HTR-8/SVneo (cell line): ENCODE measurements at regions not wholly inside any gene's neighbourhood (a gene's known extent, or its start where the extent isn't known, plus 50 kb on each side); places are given as distances from the start of the nearest gene placed in this dataset.

Experiments used
- DNase-seq: peaks from one replicate; pipeline ENCODE4 v3.0.0; 2011; ENCODE audit warnings: low spot score, mixed read lengths; ENCODE audit not compliant: insufficient read length
- FAIRE-seq: peaks from 2 replicates; lab custom pipeline; 2011; peaks lifted over from hg19 to GRCh38; lab: Jason Lieb, UNC

DNA sequence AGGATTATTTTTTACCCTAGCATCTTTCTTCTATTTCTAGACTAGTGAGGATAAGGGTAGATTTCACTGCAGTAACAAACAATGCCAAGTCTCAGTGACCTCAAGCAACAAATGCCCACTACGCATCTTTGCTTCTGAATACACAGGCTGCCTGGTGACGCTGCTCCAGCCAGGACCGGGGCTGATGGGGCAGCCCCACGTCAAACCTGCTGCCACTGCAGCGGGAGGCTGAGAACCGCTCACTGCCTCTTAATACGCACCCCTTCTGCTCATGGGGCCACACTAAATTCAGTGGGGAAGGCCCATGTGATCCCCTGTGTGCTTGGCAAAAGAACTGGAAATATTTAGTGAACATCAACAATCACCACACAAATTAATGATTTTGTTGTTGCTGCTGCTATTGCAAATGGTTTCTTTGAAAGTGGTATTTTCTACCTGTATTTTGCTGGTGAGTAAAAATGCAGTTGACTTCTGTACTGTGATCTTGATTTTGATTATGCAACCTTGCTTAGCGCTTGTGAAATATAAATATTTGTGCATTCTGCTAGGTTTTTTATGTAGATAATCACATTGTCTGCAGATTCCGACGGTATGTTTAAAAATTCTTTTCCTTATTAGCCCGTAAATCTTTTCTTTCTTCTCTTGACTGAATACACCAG is 139.5 kb upstream of the SPACA7 start:
- FAIRE-seq, result no peak
- DNase-seq, result no peak

DNA sequence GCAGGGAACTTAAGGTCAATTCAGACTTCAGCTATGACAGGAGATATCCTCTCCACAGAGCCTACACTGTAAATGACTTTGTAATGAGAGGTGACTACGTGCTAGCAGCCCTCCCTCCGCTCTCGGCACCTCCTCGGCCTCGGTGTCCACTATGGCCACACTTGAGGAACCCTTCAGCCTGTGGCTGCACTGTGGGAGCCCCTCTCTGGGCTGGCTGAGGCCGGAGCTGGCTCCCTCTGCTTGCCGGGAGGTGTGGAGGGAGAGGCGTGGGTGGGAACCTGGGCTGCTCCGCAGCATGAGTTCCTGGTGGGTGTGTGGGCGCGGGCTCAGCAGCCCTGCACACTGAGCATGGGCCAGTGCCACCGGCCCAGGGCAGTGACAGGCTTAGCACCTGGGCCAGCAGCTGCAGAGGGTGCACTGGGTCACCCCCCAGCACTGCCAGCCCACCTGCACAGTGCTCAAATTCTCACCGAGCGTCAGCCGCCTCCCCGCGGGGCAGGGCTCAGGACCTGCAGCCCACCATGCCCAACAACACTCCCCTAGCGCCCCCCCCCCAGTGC is 137.6 kb upstream of the SPACA7 start:
- FAIRE-seq (no peak), DNase-seq (no peak)

DNA sequence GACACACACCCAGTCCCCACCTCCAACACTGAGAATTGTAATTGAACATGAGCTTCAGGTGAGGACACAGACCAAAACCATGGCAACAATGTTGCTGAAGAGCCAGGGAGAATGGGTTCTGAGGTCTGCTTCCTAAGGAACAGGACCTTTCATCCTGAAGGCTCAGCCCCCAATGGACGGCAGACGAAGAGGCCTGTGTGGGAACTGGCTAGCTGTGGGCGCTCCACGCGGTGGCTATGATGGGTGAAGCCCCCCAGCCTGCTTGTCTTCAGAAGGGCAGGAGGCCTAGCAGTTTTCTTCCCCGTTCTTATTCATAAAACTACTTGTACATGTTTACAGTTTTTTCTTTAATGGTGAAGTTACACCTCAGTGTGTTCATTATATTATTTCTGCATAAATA is 136.1 kb upstream of the SPACA7 start:
- DNase-seq, result no peak
- FAIRE-seq, result no peak

DNA sequence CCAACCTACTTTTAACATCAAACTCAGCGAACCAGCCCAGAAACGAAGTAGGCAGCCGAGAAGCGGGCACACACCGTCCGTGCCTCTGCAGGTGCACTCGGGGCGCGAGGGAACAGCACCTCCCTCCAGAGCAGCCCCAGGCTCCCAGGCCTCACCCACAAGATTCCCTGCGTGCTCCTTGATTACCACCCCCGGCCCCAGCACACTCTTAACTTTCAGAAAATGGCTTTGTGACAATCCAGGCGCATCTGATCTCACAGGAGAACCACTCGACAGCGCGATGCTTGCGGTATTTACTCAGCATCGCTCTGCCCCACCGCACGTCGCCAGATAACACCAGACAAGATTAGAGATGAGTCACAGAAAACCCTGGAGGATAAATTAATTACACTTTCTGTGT is 134.9 kb upstream of the SPACA7 start:
- no peak for FAIRE-seq
- no peak for DNase-seq

DNA sequence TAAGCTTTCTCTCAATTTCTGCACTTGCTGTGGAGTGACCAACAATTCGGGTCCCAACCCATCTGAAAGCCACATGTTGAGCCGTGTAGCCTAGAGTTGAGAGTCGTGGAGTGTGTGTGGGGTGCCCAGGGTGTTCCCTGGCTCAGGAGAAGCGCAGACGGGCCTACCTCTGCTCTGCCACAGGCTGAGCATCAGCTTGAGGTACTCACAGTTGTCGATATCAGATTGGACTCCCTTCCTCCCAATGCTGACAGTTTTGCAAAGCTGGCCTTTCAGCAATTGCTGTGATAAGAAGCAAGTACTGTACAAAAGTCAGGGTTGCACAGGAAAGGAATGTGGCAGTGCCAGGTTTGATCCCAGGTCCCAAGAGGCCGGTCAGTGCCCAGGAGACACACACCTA is 133.4 kb upstream of the SPACA7 start:
- no peak for DNase-seq
- FAIRE-seq, result no peak

DNA sequence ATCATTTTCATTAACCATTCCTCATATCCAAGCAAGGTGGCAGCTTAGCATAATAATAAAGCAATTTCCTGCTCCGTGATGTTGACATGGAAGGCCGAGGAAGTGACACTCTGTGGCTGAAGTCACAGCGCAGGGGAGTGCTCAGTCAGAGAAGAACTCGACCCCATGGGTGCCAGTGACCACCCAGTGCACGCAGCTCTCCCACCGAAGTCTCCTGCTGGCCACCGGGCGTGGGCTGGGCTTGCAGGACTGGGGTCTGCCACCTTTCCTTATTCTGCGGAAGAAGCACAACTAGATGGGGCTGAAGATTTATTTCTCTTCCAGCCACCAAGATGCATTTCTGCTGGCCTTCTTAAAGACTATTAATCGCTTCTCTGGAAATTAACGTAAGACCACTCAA is 132.1 kb upstream of the SPACA7 start:
- no peak for DNase-seq
- no peak for FAIRE-seq

DNA sequence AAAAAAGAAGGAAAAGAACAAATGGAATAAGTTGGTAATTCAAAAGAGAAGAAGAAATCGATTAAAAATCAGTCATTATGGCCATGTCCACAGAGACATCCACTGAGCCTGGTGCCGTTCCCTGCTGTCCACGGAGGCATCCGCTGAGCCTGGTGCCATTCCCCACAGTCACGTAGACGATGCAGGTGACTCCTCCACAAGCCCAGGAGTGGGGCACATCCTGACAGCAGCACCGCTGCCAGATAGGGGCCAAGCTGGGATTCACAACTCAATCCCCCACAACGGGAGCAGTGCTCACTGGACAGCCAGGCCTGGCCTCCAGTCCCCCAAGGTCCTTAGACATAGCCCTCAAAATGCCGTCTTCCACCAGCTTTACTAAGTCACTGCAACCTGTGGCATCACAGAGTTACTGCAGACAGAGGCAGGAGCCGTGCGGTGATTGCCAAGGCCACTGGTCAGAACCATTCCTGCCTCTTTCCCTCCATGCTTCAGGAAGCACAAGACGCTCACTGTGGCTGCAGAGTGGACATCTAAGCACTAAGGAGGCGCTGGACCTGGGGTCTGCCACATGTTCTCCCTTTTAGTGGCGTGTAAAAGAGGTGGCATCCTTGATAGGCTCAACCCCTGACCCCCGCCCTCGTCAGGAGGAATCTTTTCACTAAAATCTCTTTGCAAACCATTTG is 131.5 kb upstream of the SPACA7 start:
- DNase-seq (no peak), FAIRE-seq (no peak)

DNA sequence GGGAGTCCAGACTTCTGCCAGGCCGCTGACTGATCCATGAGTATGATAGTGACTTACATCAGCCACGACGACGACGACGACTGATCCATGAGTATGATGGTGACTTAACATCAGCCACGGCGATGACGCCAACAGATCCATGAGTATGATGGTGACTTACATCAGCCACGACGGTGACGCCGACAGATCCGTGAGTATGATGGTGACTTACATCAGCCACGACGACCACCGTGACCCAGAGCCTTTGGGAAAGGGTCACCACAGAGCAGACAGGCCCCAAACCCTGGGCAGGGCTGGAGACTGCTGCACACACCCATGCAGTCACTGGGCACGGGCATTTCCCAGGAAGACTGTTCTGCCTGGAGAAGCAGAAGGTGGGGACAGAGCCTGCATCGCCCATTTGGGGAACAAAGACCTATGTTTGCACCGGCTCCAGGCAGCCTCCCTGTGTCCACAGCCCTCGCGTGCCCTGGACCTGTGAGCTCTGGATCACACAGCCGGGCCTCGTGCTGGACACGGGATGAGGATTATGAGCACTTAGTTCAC is 130.9 kb upstream of the SPACA7 start:
- no peak for FAIRE-seq
- DNase-seq, result no peak

DNA sequence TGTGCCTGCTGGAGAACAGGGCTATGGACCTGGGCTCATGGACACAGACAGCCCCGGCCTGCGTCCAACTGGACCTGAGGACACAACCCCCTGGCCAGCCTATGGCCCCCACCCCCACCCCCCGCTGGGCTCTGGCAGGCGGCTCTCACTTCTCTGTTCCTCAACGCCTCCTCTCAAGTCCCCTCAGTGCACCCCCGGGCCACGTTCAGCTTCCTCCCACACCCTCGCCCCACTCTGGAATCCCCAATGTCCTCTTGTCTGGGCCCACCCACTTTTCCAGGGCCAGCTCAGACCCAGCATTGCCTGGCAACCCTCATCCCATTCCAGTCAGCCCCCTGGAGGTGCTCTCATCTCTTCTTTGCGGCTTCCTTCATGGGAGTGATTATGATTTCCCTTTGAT is 130.2 kb upstream of the SPACA7 start:
- DNase-seq (no peak), FAIRE-seq (no peak)

DNA sequence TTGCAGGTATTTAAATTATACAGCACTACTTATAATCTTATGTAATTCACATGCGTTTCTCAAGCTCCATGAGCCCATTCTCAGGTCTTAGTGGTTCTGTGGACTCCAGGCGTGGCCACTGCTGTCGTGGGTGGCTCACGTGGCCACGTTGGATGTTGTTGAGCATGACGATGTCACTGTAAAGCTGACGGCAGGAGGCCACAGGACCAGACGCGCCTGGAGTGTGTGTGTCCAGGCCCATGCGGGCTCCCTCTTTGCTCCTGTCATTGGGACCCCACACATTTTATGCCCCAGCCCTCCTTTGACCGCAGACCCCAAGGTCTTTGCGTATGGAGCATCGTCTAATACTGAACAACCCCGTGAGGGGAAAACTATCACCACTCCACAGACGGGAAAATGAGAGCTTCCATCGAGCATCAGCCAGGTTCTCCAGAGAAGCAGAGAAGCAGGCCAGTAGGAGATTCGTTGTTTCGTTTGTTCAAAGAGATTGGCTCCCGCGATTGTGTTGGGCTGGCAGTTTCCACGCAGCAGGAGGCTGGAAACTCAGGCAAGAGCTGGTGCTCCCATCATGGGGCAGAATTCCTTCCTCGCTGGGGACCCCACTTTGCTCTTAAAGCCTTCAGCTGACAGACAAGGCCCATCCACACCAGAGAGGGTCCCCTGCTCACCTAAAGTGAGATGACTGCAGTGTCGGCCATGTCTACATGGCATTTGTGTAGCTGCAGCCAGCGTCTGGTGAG is 129.3 kb upstream of the SPACA7 start:
- FAIRE-seq (no peak), DNase-seq (no peak)

DNA sequence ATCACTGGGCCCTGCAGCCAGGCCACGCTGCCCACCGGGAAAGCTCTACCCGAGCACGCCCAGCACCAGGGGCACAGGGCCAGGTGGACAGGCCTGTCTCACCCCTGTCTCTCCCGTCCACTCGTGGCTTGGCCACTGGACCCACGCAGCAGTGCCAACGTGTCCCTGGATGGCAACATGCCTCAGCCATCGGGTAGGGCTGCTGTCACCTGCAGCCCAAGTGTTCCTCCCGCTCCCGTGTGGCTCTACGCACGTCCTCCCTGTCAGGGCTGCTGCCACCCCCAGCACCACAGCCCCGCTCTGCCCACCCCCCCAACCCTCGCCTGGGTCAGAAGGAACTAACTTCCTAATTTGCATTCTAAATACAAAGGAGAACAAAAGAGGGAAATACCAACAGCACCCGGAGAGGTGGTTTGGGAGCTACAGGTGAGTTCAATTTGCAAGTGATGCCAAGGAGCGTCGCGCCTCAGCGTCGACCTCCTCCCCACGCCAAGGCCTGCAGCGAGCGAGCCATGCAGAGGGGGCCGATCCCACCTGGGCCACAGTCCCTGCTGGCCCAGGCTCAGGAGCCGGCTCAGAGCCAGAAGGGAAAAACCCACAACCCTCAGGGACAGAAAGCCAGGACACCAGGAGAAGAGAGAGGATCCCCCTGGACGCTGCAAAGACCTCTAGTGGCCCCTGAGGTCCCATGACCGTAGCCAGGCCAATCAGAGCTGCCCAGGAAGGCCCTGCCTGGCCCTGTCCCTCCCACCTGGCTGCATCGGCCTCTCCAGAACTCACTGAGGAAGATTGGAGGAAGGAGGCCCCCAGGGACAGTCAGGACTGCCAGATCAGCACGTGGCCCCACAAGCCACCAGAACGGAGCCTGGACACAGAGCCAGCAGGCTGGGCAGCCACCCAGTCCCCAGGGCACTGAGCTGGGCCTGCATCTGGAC is 128.4 kb upstream of the SPACA7 start:
- DNase-seq (no peak), FAIRE-seq (no peak)

DNA sequence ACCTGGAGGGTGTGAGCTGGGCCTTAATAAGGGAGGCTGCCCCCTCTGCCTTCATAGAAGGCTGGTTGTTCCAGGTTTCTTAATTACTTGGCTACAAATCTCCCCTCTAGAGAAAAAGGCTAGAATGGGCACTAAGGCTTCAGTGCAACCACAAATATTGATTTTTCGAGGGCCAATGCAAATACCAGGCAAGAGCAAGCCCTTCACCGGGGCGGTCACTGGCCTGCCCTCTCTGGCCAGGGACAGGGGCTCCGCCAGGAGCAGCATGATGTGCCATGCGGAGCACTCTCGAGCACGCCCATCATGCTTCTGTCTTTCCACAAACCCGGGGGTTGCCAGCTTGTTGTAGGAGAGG is 127.8 kb upstream of the SPACA7 start:
- FAIRE-seq (no peak), DNase-seq (no peak)

DNA sequence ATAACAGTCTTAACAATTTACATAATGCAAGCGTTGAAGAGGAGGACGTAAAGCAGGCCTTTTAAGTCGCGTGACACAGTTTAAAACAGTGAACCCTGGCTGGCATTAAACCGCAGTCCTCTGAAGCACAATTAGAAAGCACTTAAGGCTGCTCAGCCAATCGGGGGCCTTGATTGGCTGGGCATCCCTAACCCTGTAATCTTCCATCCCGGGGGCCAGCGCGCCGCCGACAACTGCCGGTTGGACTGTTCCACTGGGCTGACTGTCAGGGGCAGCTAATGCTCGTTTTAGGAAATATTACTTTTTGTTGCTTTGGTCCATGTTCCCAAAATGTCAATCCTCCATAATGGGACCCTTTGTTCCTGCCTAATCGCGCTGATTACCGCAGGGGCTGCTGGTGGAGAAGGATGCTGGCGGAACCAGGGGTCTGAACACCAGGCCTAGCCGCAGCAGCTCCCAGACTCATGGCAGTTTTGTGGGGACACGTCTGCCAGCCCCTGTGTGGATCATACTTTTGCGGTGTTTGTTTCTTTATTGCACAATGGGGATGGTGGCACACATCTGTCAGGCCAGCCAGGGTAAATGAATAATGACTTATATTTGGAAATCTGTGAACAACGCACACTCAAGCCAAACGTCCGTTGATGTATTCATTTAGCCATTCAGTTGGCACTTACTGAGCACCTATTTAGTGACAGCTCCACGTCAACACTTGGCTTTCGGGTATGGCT is 127.1 kb upstream of the SPACA7 start:
- DNase-seq (no peak), FAIRE-seq (no peak)

DNA sequence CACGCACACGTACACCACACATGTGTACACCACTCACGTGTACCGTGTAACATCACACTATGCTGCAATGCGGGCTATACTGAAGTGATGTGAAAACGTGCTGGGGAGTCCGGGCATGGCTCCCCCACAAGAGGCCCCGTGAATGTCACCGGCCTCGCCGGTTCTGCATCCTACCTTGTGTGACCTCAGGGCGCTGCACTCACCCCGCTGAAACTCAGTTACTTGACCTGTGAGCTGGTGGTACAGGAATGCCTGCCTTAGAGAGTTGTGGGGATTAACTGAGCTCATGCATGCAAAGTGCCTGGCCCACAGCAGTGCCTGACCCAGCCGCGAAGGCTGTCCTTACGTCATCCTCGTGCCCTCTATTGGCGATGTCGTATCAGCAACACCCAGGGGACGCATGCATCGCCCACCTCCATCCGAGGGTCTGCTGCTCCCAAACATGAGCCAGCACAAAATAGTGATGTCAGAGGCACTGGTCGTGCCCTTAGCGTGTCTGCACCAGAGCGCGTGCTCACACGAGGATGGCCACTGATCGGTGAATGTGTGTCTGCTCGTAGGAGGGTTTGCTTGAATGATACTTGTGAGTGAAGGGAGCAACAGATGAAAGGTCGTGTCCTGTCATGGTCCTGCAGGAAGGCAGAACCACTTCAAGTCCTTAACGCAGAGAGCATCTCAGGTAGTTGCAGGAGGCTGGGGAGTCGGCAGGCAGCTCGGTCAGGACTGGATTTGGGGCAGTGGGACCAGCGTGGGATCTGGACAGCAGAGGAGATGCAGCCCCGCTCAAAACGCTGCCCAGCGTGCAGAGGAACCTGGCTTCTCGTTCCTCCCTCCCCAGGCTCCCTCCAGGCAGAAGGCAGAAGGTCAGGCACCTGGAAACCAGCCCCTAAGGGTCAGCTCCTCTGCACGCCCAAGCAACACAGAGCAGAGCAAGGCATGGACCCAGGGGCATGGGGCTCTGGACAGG is 126.2 kb upstream of the SPACA7 start:
- no peak for FAIRE-seq
- DNase-seq, result no peak

DNA sequence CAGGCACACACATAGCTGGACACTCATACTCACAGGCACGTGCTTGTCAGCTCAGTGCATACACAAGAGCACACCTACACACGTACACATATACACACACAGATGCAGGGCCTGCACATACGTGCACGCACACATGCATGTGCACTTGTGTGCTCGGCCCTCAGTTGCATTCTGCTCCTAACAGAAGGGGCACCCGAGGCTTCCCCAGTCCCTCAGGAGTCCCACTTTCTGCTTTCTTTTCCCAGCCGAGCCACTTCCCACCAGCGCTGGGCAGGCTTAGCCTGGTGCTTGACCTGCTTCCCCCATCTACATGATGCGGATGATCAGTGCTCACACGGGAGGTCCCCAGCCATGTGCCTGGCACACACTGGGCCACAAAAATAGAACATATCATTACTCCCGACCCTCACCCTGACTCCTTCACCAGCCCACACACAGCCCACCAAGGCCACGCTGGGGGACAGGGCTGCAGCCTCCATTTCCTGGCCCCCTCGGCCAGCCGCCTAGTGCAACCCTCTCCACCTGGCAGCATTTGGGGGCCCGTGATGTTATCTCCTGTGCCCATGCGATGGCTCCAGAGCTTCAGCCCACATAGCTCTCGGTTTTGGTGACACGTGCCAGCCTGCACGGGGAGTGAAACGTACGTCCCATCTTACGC is 125.2 kb upstream of the SPACA7 start:
- no peak for FAIRE-seq
- DNase-seq, result no peak

DNA sequence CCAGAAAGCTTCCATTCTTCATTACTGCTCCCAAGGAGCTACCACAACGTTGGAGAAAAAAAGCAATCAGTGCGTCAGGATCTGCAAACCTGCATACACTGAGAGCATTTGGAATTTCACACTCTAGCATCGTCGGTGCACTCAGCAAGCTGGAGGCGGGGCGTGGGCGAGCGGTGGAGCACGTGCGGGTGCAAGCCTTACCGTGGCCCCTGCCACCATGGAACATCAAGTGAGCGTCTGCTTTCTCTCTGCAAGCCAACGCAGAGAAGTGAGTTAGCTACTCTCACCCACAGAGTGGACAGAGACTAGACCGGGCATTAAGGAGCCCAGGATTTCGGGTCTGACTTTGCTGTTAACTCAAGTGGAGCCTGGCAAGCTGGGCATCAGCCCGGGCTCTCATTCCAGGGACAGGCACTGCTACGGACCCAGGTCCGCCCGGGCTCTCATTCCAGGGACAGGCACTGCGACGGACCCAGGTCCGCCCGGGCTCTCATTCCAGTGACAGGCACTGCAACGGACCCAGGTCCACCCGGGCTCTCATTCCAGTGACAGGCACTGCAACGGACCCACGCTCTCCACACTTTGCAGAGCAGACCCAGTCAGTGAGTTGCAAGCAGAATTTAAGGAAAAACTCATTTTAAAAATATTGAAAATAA is 124.1 kb upstream of the SPACA7 start:
- DNase-seq (no peak), FAIRE-seq (no peak)
